ENCODE measurements at regions not wholly inside any gene's neighbourhood (a gene's known extent, or its start where the extent isn't known, plus 50 kb on each side); places are given as distances from the start of the nearest gene placed in this dataset.

DNA sequence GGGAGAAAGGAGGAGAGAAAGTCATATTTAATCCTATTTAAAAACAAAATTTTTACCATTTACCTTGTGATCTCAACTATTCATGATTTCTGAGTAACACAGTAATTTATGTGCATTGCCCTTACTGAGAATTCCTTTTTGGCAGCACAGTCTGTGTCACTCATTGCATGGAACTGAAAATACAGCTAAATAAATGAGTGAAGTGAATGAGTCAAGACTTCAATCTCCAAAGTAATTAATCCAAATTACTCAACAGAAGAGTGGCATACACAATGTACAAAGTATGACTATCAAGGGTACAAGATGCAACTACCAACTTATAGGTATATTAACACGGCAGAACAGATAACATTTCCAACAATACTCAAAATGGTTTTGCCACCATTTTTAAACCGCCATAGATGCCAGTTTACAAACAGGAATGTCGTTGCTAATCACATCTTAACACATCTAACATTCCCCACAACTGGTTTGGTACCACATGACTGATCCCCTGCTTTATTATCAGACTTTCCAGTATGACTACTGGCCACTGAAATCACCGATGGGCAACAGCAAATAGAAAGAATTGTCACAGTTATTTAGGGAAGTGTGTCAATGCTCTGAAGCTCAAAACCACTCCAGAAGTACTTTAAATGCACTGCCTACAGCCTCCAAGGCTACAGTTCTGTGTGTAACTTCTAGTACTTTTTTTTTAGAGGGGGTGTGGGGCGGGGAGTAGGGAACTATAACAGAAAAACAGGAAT lies 410.4 kb downstream of the SHQ1 start:
- DNase-seq: no peak

DNA sequence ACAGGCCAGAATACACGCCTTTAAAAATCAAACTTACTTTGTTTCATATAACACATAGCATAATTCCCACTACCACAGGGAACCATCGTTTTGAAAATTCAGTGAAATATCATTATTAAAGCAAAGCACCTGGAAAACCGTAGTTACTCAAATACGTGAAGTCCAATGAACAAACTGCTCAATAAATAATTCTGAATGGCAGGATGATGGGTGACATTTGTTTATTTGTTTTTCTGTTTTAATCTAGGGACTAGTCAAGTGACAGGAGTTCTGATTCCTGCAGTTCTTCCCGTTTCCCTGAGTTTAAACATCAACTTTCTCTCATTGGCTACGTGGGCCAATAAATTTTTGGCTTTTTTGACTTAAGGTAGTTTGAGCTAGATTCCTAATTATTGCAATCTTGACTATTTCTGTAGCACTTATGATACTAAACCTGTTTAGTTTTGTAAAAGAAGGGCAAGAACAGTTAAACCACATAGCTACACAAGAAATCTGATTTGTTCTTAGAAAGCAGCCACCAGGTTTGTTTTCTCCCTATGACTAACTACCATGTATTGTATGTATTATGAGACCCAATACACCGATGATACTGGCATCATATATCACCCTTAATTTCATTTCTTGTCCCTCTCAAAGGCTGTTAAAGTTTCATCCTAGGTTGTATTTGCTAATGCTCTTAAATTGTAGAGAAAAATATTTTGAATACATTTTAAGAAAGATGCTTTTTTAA lies 411.2 kb downstream of the SHQ1 start:
- no peak for DNase-seq

DNA sequence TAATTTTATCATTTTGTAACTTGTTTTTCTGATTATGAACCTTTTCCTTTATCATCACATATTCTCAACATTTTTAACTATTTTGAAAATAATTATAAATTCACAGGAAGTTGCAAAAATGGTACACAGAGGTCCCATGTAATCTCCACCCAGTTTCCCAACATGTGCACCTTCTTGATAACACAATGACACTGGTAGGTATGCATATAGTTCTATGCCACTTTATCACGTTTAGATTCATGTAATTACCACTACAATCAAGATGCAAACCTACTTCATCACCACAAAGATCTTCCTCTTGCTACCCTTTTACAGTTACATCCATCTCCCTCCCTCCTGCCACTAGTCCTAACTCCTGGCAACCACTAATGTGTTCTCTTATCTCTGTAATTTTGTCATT lies 413.9 kb downstream of the SHQ1 start:
- DNase-seq: no peak

DNA sequence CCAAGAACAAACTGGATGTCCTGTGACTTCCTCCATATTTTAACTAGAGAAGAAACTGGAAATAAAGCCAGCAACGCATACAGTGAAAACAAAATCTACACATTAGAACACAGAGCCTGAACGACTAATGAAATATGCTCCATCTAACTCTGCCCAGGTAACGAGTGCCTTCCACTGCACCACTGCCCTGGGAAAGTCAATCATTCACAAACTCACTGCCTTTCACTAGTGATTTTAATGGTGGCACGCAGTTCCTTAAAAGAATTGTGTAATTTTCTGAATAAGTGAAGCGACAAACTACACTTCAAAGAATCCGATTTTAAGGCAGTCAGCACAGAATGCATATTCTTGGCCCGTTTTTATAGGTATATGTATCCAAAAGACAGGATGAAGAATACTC lies 416.0 kb downstream of the SHQ1 start:
- no peak for DNase-seq

DNA sequence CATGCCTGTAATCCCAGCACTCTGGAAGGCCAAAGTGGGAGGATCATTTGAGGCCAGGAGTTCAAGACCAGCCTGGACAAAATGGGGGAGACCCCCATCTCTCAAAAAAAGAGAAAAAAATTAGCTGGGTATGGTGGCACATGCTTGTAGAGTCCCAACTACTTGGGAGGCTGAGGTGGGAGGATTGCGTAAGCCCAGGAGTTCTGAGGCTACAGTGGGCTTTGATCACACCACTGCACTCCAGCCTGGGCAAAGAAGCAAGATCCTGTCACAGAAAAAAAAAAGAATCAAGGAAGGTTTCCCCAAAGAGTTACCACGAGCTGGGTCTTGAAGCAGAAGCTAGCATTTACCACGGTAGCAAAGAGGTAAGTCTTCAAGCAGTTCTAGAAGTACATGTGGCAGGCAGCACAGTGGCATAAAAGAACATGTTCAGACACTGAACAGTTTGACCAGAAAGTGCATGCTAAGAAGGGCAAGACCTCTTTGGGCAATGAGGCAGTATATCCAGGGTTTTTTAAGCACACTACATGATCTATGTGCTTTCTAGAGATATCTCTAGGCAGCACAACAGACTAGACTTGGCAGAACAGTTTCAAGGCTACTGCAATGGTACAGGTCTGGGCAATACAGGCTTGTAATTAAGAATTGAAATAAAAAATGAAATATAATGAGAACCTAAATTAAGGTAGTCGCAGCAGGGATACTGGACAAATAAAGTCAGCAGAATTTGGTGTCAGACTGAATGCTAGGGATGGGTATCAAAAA lies 418.5 kb downstream of the SHQ1 start:
- DNase-seq: no peak

DNA sequence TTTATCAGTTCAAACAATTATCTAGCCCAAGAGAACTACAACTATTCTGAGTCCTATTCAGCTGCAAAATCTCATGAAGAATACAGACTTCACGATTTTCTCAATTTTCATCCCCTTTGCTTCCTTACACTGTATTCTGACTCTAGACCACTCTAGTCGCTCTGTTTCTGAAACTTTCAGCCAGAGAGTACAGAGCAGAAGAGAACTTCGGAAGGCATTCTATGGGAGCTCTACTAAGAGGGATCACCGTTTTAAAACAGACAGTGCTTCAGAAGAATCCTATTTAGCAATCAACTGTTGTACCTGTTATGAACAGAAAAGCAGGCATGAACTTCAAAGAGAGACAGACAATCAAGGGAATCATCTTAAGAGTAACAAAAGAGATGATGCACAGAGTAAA lies 419.4 kb downstream of the SHQ1 start:
- DNase-seq: no peak

DNA sequence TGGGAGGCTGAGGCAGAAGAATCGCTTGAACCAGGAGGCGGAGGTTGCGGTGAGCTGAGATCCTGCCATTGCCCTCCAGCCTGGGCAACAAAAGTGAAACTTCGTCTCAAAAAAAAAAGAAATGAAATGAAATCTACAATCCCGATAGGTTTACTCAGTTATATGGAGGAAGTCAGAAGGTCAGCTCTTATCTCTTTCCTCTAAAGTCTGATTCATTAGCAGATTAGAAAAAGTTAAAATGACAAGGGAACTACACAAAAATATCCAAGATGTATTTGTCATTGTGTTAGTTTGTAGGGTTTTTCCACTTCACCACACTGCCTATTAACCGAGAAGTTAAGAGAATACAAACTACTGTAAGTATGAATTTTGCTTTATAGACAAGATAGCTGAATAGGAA lies 420.6 kb downstream of the SHQ1 start:
- no peak for DNase-seq

DNA sequence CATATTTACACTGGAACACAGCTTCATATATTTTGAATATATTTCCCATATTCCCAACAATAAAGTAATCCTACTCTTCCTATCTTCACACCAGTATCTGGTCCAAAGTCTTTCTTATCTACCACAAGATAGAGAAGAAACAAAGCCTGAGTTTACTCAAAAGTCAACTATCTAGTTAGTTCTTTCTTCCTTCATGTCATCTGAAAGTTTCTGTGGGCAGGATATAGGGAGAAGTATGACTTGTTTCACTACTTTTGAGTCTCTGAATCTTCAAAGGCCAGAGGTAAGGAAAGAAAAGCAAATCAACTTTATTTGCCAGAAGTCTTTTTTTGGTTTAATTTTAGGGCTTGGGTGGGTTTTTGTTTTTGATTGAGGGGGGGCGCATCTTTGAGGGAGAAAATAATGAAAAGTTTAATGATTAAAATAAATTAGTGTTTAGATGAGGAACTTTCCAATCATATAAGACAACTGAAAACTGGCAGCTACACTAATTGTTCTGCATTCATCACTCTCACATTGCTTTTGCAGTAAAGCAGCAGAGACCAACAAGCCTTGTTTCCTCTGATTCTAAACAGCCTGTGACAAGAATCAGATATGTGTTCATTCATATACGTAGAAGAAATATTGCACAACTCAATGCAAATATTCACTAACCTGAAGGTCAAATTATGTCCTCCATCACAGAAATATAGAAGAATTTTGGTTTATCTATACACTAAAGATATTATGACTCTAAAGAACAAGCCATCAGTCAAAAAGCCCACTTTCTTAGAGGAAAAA lies 421.4 kb downstream of the SHQ1 start:
- DNase-seq: no peak

DNA sequence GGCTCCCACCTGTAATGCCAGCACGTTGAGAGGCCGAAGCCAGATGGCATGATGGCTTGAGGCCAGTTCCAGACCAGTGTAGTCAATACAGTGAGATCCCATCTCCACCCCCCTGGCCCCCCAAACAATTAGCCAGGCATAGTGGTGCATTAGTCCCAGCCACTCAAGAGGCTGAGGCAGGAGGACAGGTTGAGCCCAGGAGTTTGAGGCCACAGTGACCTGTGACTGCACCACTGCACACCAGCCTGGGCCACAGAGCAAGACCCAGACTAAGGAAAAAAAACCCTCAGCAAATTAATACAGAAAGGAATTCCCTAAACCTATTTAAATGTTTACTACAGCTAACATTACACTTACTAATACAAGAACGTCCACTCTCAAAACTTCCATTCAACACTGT lies 424.6 kb downstream of the SHQ1 start:
- DNase-seq: no peak

DNA sequence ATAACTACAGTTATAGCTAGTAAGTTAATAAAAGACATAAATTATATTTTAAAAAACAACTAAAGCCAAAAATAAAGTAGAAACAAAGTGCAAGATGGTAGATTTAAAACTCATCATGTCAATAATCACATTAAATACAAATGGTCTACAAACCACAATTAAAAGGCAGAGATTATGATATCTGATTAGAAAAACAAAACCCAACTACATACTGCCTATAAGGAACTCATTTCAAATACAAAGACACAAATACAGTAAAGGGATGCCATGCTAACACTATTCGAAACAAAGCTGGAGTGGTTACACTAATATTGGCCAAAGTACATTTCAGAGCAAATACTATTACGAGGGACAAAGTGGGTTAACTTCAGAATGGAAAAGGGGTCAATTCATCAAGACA lies 426.5 kb downstream of the SHQ1 start:
- DNase-seq: no peak

DNA sequence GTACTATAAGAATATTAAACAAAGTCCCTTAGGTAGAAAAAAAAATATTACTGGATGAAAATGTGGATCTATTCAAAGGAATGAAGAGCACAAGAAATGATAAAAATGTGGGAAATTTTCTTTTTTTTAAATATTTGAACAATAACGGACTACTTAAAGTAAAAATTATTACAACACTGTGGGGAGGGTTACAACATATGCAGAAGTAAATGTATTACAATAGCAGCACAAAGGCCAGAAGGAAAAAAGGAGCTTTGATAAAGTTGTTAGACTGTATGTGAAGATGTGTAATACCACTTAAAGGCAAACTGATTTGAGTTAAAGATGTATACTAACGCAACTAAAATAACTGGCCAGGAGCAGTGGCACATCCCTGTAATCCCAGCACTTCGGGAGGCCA lies 427.1 kb downstream of the SHQ1 start:
- no peak for DNase-seq

DNA sequence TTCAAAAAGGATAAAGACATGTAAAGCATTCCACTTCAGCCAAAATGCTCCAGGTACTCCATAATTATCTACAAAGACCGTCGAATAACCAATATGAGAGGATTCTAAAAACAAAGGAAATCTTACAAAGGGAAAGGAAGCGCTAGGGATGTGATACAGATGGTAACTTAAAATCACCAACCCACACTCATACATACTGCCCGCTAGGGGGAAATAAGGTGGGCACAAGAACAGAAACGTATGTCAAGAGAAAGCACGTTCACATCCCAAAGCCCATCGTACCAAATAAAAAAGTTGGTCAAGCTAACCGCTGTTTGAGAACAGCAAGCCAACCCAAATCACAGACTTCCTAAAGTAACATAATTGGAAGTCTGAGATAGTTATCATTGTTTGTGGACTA lies 429.4 kb downstream of the SHQ1 start:
- DNase-seq: no peak

DNA sequence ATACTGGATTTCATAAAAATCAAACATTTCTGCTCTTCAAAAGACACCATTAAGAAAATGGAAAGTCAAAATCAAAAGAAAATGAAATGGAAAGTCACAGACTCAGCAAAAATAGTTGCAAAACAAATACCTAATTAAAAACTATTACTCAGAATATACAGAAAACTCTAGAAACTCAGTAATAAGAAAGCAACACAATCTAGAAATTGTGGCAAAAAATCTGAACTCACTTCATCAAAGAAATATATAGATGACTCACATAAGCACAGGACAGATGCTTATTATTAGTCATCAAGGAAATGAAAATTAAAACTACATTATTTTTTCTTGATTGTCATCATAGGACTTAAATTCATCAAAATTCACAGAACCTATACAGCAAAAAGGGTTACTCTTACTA lies 430.0 kb downstream of the SHQ1 start:
- no peak for DNase-seq

DNA sequence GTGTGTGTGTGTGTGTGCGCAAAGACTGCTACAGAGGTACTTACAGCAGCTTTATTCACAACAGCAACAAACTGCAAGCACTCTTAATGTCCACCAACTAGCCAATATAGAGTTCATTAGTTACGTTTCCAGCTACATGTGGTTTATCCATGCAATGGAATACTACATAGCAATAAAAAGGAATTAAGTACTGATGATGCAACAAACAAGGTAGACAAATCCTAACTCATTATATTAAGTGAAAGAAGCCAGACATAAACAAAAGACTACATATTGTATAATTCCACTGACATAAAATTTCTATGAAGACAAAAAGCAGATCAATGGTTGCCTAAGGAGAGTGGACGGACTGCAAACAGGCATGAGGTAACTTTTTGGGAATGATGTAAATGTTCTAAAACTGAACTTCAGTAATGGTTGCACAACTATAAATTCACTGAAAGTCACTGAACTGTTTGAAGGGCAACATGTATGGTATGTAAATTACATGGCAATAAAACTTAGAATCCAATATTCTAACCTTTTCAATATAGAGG lies 433.7 kb downstream of the SHQ1 start:
- DNase-seq: no peak

DNA sequence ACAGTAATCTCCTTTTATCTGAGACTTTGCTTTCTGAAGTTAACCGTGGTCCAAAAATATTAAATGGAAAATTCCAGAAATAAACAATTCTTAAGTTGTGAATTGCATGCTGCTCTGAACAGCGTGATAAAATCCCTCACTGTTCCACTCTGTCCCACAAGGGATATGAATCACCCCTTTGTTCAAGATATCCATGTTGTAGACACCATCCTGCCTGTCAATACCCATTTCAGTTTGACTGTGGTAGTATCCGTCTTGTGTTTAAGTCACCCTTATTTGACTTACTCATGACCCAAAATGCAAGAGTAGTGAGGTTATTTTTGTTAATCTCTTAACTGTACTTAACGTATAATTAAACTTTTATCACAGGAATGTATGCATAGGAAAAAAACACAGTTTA lies 435.0 kb downstream of the SHQ1 start:
- peak in 7 of 56 donors; percentile 12 to 35 (median 24) for DNase-seq

DNA sequence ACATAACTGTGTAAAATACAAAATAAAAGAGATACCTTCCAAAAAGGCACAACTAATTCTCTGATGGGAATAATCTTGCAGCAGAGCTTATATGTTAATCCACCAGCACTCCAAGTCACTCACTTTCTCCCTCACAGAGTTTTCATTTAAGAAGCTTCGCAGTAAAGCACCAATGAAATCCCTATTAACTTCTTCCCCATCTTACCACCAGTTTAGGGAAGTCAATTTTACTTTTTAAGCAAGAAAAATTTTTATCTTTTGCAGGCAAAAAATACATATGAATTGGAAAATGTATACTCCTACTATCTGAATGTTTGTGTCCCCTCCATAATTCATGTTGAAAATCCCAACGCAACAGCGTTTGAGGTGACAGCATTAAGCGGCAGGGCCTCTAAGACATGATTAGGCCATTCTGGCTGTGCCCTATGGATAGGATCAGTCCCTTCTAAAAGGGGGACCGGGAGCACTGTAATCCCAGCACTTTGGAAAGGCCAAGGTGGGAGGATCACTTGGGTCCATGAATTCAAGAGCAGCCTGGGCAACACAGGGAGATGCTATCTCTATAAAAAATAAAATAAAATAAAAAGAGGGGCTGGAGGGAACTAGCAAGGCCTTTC lies 435.8 kb downstream of the SHQ1 start:
- DNase-seq: no peak

DNA sequence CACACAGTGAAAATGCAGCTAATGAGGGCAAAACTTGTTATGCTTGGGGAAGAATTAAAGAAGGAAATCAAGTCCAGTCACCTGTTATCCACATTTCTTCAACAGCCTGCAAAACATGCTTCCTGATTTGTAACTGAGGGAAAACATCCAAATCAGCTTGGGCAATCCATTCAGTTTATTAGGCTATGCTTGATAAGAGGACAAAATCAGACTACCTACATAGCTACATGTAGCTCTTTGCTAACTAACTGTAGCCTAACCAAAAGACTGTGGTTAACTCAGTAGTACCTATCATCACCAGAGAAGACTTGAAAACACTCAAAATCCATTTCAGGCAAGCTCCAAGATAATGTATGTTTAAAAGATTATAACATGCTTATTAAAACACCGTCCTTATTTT lies 436.4 kb downstream of the SHQ1 start:
- no peak for DNase-seq

DNA sequence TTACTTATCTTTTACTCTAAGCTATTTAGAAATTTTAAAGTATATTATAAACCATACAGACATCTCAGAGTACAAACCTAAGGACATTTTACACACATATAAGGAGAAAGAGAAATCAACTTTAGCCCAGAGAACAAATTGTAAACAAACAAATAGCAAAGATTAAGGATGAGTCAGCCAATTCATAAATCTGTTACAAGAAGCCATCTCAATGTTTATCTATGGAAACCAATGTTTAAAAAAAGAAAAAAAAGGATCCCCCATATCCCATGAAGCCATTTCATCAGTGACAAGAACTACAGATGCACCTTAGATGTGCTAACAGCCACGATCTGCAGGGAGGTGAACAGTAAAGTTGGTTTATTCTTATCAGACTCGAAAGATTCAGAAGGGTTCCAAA lies 437.1 kb downstream of the SHQ1 start:
- no peak for DNase-seq

DNA sequence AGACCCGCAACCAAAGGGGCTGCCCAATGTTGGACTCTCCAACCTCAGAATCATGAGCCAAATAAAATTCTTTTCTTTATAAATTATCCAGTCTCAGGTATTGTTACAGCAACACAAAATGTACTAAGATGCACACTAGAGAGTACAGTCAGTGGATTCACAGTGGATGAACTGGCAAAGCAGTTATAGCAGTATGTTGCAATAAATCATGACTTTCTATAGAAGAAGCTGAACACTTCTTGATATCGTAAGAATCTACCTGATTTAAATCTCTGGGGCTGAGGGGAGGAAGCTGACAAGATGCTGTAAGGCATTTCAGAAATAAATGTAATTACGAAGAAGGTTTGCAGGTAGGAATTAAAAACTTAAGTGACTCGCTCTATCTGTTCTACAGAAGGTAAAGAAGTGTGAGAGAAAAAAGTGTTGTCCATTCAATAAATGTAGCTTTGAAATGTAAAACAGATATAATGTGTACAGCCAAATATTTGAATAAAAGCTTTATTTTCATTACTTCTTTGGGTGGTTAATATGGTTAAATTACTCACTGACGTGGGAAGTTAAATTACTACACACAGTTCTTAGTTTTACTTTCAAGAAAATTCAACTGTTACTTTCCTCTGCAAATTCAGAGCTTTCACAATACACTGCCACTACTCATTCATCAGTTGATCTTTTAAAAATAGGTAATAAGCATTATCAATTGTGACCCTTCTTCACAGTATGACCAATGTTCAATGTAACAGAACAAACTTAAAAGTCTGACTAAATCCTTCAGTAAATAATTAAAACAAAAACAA lies 439.1 kb downstream of the SHQ1 start:
- no peak for DNase-seq

DNA sequence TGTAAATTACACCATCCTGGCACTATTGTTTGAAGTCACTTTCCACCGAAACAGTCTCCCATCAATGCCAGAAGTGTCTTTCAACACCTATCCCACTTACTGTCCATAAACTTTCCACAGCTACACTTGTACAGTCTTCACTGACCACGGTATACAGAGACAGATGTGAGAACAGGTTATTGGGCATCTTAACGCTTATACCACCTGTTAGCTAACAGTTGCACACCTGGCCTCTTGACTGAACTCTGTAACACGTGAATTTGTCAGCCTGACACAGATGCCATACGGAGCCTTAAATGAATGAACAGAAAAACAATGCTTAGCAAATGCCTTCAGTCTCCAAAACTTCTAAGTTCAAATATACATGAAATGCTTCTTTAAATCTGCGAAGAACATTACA lies 440.5 kb downstream of the SHQ1 start:
- DNase-seq: no peak
